ENCODE measurements at regions not wholly inside any gene's neighbourhood (a gene's known extent, or its start where the extent isn't known, plus 50 kb on each side); places are given as distances from the start of the nearest gene placed in this dataset.

- TF ChIP-seq CTCF (IDR thresholded peaks at IDR 0.05; ENCODE audit: low read length) (no peak), EZH2 (IDR thresholded peaks at IDR 0.05; ENCODE audit: borderline replicate concordance, low read length) (no peak)
Observed at GRCh38 chr7:109915670-109916069, 1175.3 kb upstream of the LRRN3 start.
